GM12878 (cell line): ENCODE measurements at regions not wholly inside any gene's neighbourhood (a gene's known extent, or its start where the extent isn't known, plus 50 kb on each side); places are given as distances from the start of the nearest gene placed in this dataset.

Source experiments
- ATAC-seq: fragments of 200-7000 bp; cut with Tn5 transposase; 3 replicates; pipeline ENCODE4 v1.9.1; 2020; ENCODE audit warnings: mild to moderate bottlenecking, moderate library complexity
- BruUV-seq: library from RNA; stranded (reverse); fragments of 400-500 nt; replicated peaks from 2 replicates; lab custom pipeline; 2021; lab: Mats Ljungman, UMichigan
- CTCF ChIA-PET: fragments of 300-600 bp; sonication (Branson Sonifier 250); formaldehyde crosslinking; extraction: SDS; loops from one replicate; lab custom pipeline; 2021; ENCODE audit warnings: inconsistent platforms; lab: Yijun Ruan, JAX
- POLR2A ChIA-PET: fragments of 350-600 bp; formaldehyde crosslinking; extraction: SDS; loops from one replicate; lab custom pipeline; 2021; ENCODE audit warnings: inconsistent platforms; lab: Charles Lee
- RAD21 ChIA-PET: fragments of 300-600 bp; sonication (Branson Sonifier 250); formaldehyde crosslinking; loops from one replicate; lab custom pipeline; 2023; ENCODE audit warnings: antibody characterized with exemption; ENCODE audit not compliant: unreplicated experiment; lab: Charles Lee
- SMC1A ChIA-PET: fragments of 300-600 bp; sonication (Branson Sonifier 250); formaldehyde crosslinking; loops from one replicate; lab custom pipeline; 2023; ENCODE audit not compliant: unreplicated experiment, uncharacterized antibody; lab: Charles Lee
- DNase-seq: peaks from one replicate; pipeline ENCODE4 v3.0.0-alpha.2; 2011; ENCODE audit warnings: low read depth, low spot score
- FAIRE-seq: peaks from 3 replicates; lab custom pipeline; 2011; peaks lifted over from hg19 to GRCh38; lab: Jason Lieb, UNC
- H2AFZ ChIP-seq: 2 replicates; pipeline ENCODE4 v1.6.0; 2011; ENCODE audit warnings: low read depth, low read length, control low read depth; ENCODE audit not compliant: control insufficient read depth
- H3K27ac ChIP-seq: 2 replicates; pipeline ENCODE4 v1.5.1; 2011; ENCODE audit warnings: control low read depth; ENCODE audit not compliant: control insufficient read depth, insufficient read depth
- H3K27me3 ChIP-seq, 2 experiments: replicated peaks in 1 of 2; 2 replicates each; pipeline versions ENCODE4 v1.6.0 to v1.6.1; 2011; ENCODE audit warnings: low read length in 1 of 2; ENCODE audit not compliant: control insufficient read depth in 2 of 2, insufficient read depth in 2 of 2
- H3K36me3 ChIP-seq, 2 experiments: 2 replicates each; pipeline ENCODE4 v1.5.1; 2011; ENCODE audit warnings: low read length in 1 of 2; ENCODE audit not compliant: control insufficient read depth in 2 of 2, insufficient read depth in 2 of 2
- H3K4me1 ChIP-seq: 2 replicates; pipeline ENCODE4 v1.6.1; 2011; ENCODE audit warnings: mild to moderate bottlenecking, low read length, moderate library complexity, mixed read lengths; ENCODE audit not compliant: control insufficient read depth, insufficient read depth
- H3K4me2 ChIP-seq: 2 replicates; pipeline ENCODE4 v1.6.0; 2011; ENCODE audit warnings: control low read depth; ENCODE audit not compliant: control insufficient read depth, insufficient read depth
- H3K4me3 ChIP-seq: fragments of 200-600 bp; sonication (generic); 2 replicates; pipeline ENCODE4 v1.5.1; 2016
- H3K79me2 ChIP-seq: 2 replicates; pipeline ENCODE4 v1.6.0; 2011; ENCODE audit warnings: low read length; ENCODE audit not compliant: control insufficient read depth, insufficient read depth
- H3K9ac ChIP-seq: 2 replicates; pipeline ENCODE4 v1.8.0; 2011; ENCODE audit warnings: low read length, control low read depth, mixed read lengths; ENCODE audit not compliant: control insufficient read depth, insufficient read depth
- H3K9me3 ChIP-seq: replicated peaks from 3 replicates; pipeline ENCODE4 v1.5.1; 2011; ENCODE audit warnings: mild to moderate bottlenecking, low read length; ENCODE audit not compliant: control insufficient read depth, insufficient read depth
- H4K20me1 ChIP-seq: 2 replicates; pipeline ENCODE4 v1.6.0; 2011; ENCODE audit not compliant: control insufficient read depth, insufficient read depth
- BHLHE40 ChIP-seq, 2 experiments: fragments of 450-650 bp in 1 of 2; IDR thresholded peaks; 2 replicates each; pipeline ENCODE4 v1.6.1; 2011 to 2017; ENCODE audit warnings: low read depth in 2 of 2, borderline replicate concordance in 1 of 2, improper control_type of control experiment in 1 of 2, low read length in 1 of 2, mild to moderate bottlenecking in 1 of 2
- CEBPB ChIP-seq, 2 experiments: fragments of 150-350 bp in 1 of 2; IDR thresholded peaks; 2 replicates each; pipeline ENCODE4 v1.6.1; 2012 to 2014; ENCODE audit warnings: low read depth in 2 of 2, low read length in 2 of 2, borderline replicate concordance in 1 of 2, inconsistent platforms in 1 of 2
- CHD4 ChIP-seq: fragments of 200-600 bp; sonication (generic); IDR thresholded peaks from 2 replicates; pipeline ENCODE4 v1.6.1; 2016; ENCODE audit warnings: mild to moderate bottlenecking
- EED ChIP-seq: sonication (generic); IDR thresholded peaks from 2 replicates; pipeline ENCODE4 v1.6.1; 2016; ENCODE audit warnings: antibody characterized with exemption, low read depth
- MTA3 ChIP-seq: IDR thresholded peaks from 2 replicates; pipeline ENCODE4 v1.6.1; 2012; ENCODE audit warnings: low read length, inconsistent platforms, borderline replicate concordance
- PBX3 ChIP-seq: IDR thresholded peaks from 2 replicates; pipeline ENCODE4 v1.6.1; 2011; ENCODE audit warnings: mild to moderate bottlenecking, low read depth, low read length, moderate library complexity; ENCODE audit not compliant: insufficient replicate concordance
- POLR2AphosphoS2 ChIP-seq: IDR thresholded peaks from 2 replicates; pipeline ENCODE4 v1.6.1; 2011; ENCODE audit warnings: low read depth, mild to moderate bottlenecking, low read length, improper control_type of control experiment, moderate library complexity
- RBBP5 ChIP-seq: fragments of 200-600 bp; sonication (generic); conservative IDR thresholded peaks from 2 replicates; pipeline ENCODE4 v1.6.1; 2016
- SKIL ChIP-seq: fragments of 450-650 bp; IDR thresholded peaks from 2 replicates; pipeline ENCODE4 v1.6.1; 2017; ENCODE audit warnings: mild to moderate bottlenecking, low read depth, inconsistent platforms; ENCODE audit not compliant: poor library complexity, severe bottlenecking
- TAF1 ChIP-seq: IDR thresholded peaks from 2 replicates; pipeline ENCODE4 v1.6.1; 2011; ENCODE audit warnings: mild to moderate bottlenecking, low read depth, low read length, borderline replicate concordance
- ZBTB4 ChIP-seq: fragments of 450-650 bp; formaldehyde crosslinking; IDR thresholded peaks from 2 replicates; pipeline ENCODE4 v1.4.0; 2022; ENCODE audit warnings: mild to moderate bottlenecking, moderate library complexity
- ZZZ3 ChIP-seq: IDR thresholded peaks from 2 replicates; pipeline ENCODE4 v1.6.1; 2011; ENCODE audit warnings: low read depth; ENCODE audit not compliant: control insufficient read depth, insufficient read length
- WGBS: methylation state at CpG from one replicate; pipeline ENCODE4 v1.1.6; 2016; ENCODE audit warnings: low lambda C conversion rate; ENCODE audit not compliant: insufficient replicate concordance, insufficient coverage; ENCODE audit errors: missing lambda C conversion rate; 5-methylcytosine and 5-hydroxymethylcytosine counted together
- in situ Hi-C: fragments of 300-500 bp; cut with MboI; formaldehyde crosslinking; loops from 9 replicates; pipeline ENCODE4 v1.14.3; 2018; ENCODE audit warnings: mixed read lengths
- intact Hi-C: fragments of 100-400 bp; cut with micrococcal nuclease; formaldehyde crosslinking; loops from one replicate; pipeline ENCODE4 v1.14.2; 2022; ENCODE audit not compliant: unreplicated experiment

GRCh38 chr2:22930781-22931180, 454.2 kb upstream of the KLHL29 start:
- intact Hi-C loops, result no loop called here
- Histone ChIP-seq H3K36me3 (no peaks in the 10 kb centered on the region), H3K9me3 (no peaks in the 10 kb centered on the region), H3K27ac (no peak overlapping the region), H3K79me2 (no peaks in the 10 kb centered on the region), H3K27me3 (no peaks in the 10 kb centered on the region), H3K4me3 (no peak overlapping the region), H2AFZ (no peak overlapping the region), H4K20me1 (no peaks in the 10 kb centered on the region), H3K4me2 (no peak overlapping the region), H3K4me1 (no peaks in the 10 kb centered on the region), H3K9ac (no peak overlapping the region)
- ChIA-PET POLR2A (no interaction called here), CTCF (no interaction called here), SMC1A (no interaction called here), RAD21 (no interaction called here)
- in situ Hi-C loops, result no loop called here
- no peak for FAIRE-seq
- no TSS peak for BruUV-seq
- no peak for ATAC-seq
- WGBS, result 28% methylated on average over 6 of the region's 6 CpGs
- no peak for DNase-seq
- TF ChIP-seq TAF1 (no peak), MTA3 (no peak), CHD4 (no peak), PBX3 (no peak)

- no peaks in the 10 kb centered on the region for H3K9me3 ChIP-seq
- no peak overlapping the region for H3K4me3 ChIP-seq
- ChIA-PET SMC1A (no interaction called here), POLR2A (no interaction called here), CTCF (no interaction called here), RAD21 (no interaction called here)
- BruUV-seq, result no TSS peak
- in situ Hi-C loops, result no loop called here
- no peak for TF ChIP-seq RBBP5
- no peak for TF ChIP-seq CEBPB (IDR thresholded peaks at IDR 0.05; ENCODE audit: borderline replicate concordance in 1 of 2, low read depth in 2 of 2, low read length in 2 of 2)
- TF ChIP-seq EED, result no peak
- TF ChIP-seq BHLHE40 (IDR thresholded peaks at IDR 0.05; ENCODE audit: borderline replicate concordance in 1 of 2, low read depth in 2 of 2, low read length in 1 of 2), result no peak
- TF ChIP-seq ZZZ3, result no peak
- TF ChIP-seq ZBTB4 (CRISPR knock-in tag), result no peak
- no peak for TF ChIP-seq SKIL
- no peak for TF ChIP-seq POLR2AphosphoS2
- H3K36me3 ChIP-seq, result no peaks in the 10 kb centered on the region
- WGBS, result 5% methylated on average over 3 of the region's 3 CpGs
- ATAC-seq, result no peak
- H3K27me3 ChIP-seq, result no peaks in the 10 kb centered on the region
- H3K4me1 ChIP-seq, result no peaks in the 10 kb centered on the region
- intact Hi-C loops, result no loop called here
- no peaks in the 10 kb centered on the region for H4K20me1 ChIP-seq
- no peak overlapping the region for H3K27ac ChIP-seq
- FAIRE-seq, result no peak
- H3K79me2 ChIP-seq, result no peaks in the 10 kb centered on the region
- H3K9ac ChIP-seq, result no peak overlapping the region
- DNase-seq, result no peak
- H2AFZ ChIP-seq, result no peak overlapping the region
- H3K4me2 ChIP-seq, result no peak overlapping the region
Measured at GRCh38 chr2:22932288-22932687, 452.7 kb upstream of the KLHL29 start.
